ENCODE measurements at regions not wholly inside any gene's neighbourhood (a gene's known extent, or its start where the extent isn't known, plus 50 kb on each side); places are given as distances from the start of the nearest gene placed in this dataset.

DNA sequence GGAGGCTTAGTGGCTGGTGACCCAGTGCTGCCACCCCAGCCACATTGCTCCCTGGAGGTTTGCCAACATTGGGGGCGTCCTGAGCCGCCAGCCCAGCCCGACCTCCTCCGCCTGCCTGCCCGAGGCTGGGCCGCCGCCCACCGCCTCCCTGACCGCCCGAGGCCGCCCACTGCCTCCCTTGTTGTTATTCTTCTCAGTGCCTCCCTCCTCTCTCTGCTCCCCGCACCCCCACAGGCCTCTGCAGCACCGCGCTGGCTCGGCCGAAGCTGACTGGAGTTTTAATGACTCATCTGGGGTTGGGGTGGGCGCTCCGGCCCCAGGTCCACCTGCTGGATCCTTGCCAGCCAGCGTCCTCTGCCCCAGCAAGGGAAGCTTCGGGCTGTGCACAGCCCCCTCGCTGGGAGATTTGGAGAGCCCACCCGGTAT lies 102.5 kb downstream of the RBFOX3 start (continued):
- no peak for TF ChIP-seq HNRNPLL (IDR thresholded peaks at IDR 0.05; ENCODE audit: low read depth, low read length, poor library complexity, severe bottlenecking)

GRCh38 chr17:79506955-79507354 lies 103.9 kb downstream of the RBFOX3 start:
- POLR2A ChIA-PET, result no interaction called here
- FAIRE-seq (no peak), DNase-seq (ENCODE audit: low spot score) (no peak), ATAC-seq (no peak)
- intact Hi-C loops (cut with micrococcal nuclease; ENCODE audit: unreplicated experiment), result no loop called here
- TF ChIP-seq ZNF672 (CRISPR knock-in tag; IDR thresholded peaks at IDR 0.05), result no peak
- Histone ChIP-seq H2AFZ (ENCODE audit: low read length) (no peak overlapping the region), H3K27ac (ENCODE audit: extremely low read length, insufficient read depth, low read length) (no peak overlapping the region), H4K20me1 (ENCODE audit: insufficient read depth, low read length) (no peaks in the 10 kb centered on the region), H3K4me2 (ENCODE audit: low read depth, low read length) (no peak overlapping the region), H3K36me3 (replicated peaks in 1 of 2; ENCODE audit: control insufficient read depth in 1 of 2, insufficient read depth in 2 of 2, low read length in 2 of 2) (no peaks in the 10 kb centered on the region), H3K9ac (ENCODE audit: insufficient read depth, low read depth, low read length) (no peak overlapping the region), H3K27me3 (ENCODE audit: control insufficient read depth in 1 of 2, insufficient read depth in 2 of 2, low read length in 2 of 2) (peaks cover 17 to 96% of the 10 kb centered on the region in 2 experiments), H3K9me3 (ENCODE audit: low read length) (no peaks in the 10 kb centered on the region), H3K4me1 (ENCODE audit: insufficient read depth, low read length) (no peaks in the 10 kb centered on the region), H3K4me3 (replicated peaks in 1 of 3; ENCODE audit: insufficient read depth in 1 of 3, low read depth in 2 of 3, low read length in 3 of 3) (no peak overlapping the region), H3K79me2 (ENCODE audit: insufficient read depth, low read length) (no peaks in the 10 kb centered on the region)
- in situ Hi-C loops (cut with HindIII; ENCODE audit: extremely low pct_ligation_motif_present, low pct_unique_long_range_greater_than_20kb), result no loop called here
- BruUV-seq (replicated peaks), result no TSS peak
- CTCF ChIA-PET (ENCODE audit: low intra/inter-chr PET ratio, low total read pairs), result no interaction called here
- WGBS (ENCODE audit: low lambda C conversion rate), result 18% methylated on average over 6 of the region's 10 CpGs

DNA sequence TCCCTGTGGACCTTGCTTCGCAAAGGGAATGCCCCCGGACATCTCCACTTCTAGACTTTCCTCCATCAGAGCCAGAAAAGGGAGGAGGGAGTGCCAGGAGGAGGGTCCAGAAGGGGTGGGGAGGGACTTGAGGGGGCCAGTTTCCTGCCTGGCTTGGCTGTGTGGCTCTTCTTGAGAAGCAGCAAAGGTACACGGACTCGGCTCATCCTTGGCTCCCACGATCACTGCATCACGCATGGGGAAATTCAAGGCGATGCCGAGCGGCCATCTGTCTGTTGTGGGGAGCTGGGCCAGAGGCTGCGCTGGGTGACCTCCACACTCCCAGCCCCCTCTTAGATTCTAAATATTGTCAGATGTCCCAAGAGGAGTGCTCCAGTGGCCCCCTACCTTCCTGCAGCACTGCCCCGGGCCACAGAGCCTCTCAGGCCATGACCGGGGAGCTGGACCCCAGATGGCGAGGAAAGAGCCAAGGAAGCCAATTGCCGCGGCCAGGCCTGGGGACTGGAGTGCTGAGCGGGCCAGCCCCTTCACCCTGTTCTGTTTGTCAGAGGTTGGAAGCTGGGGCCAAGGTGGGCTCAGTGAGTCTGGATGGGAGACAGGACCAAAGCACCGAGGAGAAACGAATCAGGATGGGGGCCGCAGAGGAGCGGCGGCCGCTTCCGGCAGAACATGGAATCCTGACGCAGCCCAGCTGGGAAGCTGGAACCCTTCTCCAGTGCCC lies 104.5 kb downstream of the RBFOX3 start:
- BruUV-seq (replicated peaks), result no TSS peak
- Histone ChIP-seq H3K27me3 (ENCODE audit: control insufficient read depth in 1 of 2, insufficient read depth in 2 of 2, low read length in 2 of 2) (peaks cover 17 to 99% of the 10 kb centered on the region in 2 experiments), H3K4me3 (replicated peaks in 1 of 3; ENCODE audit: insufficient read depth in 1 of 3, low read depth in 2 of 3, low read length in 3 of 3) (no peak overlapping the region), H4K20me1 (ENCODE audit: insufficient read depth, low read length) (no peaks in the 10 kb centered on the region), H3K79me2 (ENCODE audit: insufficient read depth, low read length) (no peaks in the 10 kb centered on the region), H3K9ac (ENCODE audit: insufficient read depth, low read depth, low read length) (no peak overlapping the region), H3K4me2 (ENCODE audit: low read depth, low read length) (no peak overlapping the region), H3K4me1 (ENCODE audit: insufficient read depth, low read length) (no peaks in the 10 kb centered on the region), H3K27ac (ENCODE audit: extremely low read length, insufficient read depth, low read length) (no peak overlapping the region), H3K9me3 (ENCODE audit: low read length) (no peaks in the 10 kb centered on the region), H3K36me3 (replicated peaks in 1 of 2; ENCODE audit: control insufficient read depth in 1 of 2, insufficient read depth in 2 of 2, low read length in 2 of 2) (no peaks in the 10 kb centered on the region), H2AFZ (ENCODE audit: low read length) (no peak overlapping the region)
- WGBS (ENCODE audit: low lambda C conversion rate), result 36% methylated on average over 24 of the region's 24 CpGs
- FAIRE-seq (no peak), ATAC-seq (no peak), DNase-seq (ENCODE audit: low spot score) (no peak)
- ChIA-PET POLR2A (no interaction called here), CTCF (ENCODE audit: low intra/inter-chr PET ratio, low total read pairs) (no interaction called here)
- intact Hi-C loops (cut with micrococcal nuclease; ENCODE audit: unreplicated experiment), result no loop called here
- in situ Hi-C loops (cut with HindIII; ENCODE audit: extremely low pct_ligation_motif_present, low pct_unique_long_range_greater_than_20kb), result no loop called here
- TF ChIP-seq, protein P1, sequence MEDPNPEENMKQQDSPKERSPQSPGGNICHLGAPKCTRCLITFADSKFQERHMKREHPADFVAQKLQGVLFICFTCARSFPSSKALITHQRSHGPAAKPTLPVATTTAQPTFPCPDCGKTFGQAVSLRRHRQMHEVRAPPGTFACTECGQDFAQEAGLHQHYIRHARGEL (CRISPR knock-in tag; IDR thresholded peaks at IDR 0.05), result no peak
- no peak for TF ChIP-seq ZNF737 (CRISPR knock-in tag; IDR thresholded peaks at IDR 0.05; ENCODE audit: borderline replicate concordance)
- TF ChIP-seq ZNF274 (CRISPR knock-in tag; IDR thresholded peaks at IDR 0.05), result no peak
- no peak for TF ChIP-seq ZBTB33 (CRISPR knock-in tag; IDR thresholded peaks at IDR 0.05)
- TF ChIP-seq, protein P2, sequence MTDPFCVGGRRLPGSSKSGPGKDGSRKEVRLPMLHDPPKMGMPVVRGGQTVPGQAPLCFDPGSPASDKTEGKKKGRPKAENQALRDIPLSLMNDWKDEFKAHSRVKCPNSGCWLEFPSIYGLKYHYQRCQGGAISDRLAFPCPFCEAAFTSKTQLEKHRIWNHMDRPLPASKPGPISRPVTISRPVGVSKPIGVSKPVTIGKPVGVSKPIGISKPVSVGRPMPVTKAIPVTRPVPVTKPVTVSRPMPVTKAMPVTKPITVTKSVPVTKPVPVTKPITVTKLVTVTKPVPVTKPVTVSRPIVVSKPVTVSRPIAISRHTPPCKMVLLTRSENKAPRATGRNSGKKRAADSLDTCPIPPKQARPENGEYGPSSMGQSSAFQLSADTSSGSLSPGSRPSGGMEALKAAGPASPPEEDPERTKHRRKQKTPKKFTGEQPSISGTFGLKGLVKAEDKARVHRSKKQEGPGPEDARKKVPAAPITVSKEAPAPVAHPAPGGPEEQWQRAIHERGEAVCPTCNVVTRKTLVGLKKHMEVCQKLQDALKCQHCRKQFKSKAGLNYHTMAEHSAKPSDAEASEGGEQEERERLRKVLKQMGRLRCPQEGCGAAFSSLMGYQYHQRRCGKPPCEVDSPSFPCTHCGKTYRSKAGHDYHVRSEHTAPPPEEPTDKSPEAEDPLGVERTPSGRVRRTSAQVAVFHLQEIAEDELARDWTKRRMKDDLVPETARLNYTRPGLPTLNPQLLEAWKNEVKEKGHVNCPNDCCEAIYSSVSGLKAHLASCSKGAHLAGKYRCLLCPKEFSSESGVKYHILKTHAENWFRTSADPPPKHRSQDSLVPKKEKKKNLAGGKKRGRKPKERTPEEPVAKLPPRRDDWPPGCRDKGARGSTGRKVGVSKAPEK (CRISPR knock-in tag; IDR thresholded peaks at IDR 0.05; ENCODE audit: borderline replicate concordance), result no peak
- no peak for TF ChIP-seq U2AF1 (optimal IDR thresholded peaks at IDR 0.05; ENCODE audit: low read depth, low read length)
- TF ChIP-seq ZNF577 (CRISPR knock-in tag; IDR thresholded peaks at IDR 0.05; ENCODE audit: borderline replicate concordance, low read depth), result no peak
- no peak for TF ChIP-seq MED8 (CRISPR knock-in tag; IDR thresholded peaks at IDR 0.05; ENCODE audit: insufficient replicate concordance)
- TF ChIP-seq MLLT10 (CRISPR knock-in tag; IDR thresholded peaks at IDR 0.05), result no peak

Data from HepG2 (cell line).